GM21381 (cell line): ENCODE measurements at regions not wholly inside any gene's neighbourhood (a gene's known extent, or its start where the extent isn't known, plus 50 kb on each side); places are given as distances from the start of the nearest gene placed in this dataset.

Experiments
- ATAC-seq: cut with Tn5 transposase; IDR thresholded peaks from one replicate; pipeline ENCODE4 v1.9.1; 2021; ENCODE audit warnings: mild to moderate bottlenecking, moderate library complexity; ENCODE audit not compliant: unreplicated experiment

- ATAC-seq = no peak
Observed at GRCh38 chr14:89498878-89499277, 81.8 kb upstream of the FOXN3 start.

GRCh38 chr14:89495718-89496117 is 78.7 kb upstream of the FOXN3 start:
- ATAC-seq = no peak

- ATAC-seq = peak; percentile 92
Observed at GRCh38 chr14:89493877-89494634, 77.0 kb upstream of the FOXN3 start.

- ATAC-seq = no peak
Observed at GRCh38 chr14:89493406-89493805, 76.4 kb upstream of the FOXN3 start.

GRCh38 chr14:89491711-89492381 is 74.8 kb upstream of the FOXN3 start:
- no peak for ATAC-seq

DNA sequence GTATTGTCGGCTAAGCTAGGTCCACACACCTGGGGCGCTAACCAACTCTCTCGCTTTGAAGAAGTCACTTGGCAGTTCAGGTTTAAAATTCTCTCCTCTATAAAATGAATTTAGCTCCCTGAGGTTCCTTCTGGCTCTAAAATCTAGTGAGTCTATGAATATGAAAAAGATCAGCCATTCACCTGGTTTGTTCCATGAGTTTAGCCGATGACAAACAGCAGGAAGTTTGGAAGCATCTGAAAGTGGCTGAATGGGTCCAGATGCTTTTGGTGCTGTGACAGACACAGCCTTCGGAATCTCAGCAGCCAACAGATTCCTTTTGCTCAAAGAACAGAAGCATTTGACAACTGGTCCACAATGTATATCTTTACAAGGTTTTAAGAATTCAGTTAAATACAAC is 73.4 kb upstream of the FOXN3 start:
- no peak for ATAC-seq

DNA sequence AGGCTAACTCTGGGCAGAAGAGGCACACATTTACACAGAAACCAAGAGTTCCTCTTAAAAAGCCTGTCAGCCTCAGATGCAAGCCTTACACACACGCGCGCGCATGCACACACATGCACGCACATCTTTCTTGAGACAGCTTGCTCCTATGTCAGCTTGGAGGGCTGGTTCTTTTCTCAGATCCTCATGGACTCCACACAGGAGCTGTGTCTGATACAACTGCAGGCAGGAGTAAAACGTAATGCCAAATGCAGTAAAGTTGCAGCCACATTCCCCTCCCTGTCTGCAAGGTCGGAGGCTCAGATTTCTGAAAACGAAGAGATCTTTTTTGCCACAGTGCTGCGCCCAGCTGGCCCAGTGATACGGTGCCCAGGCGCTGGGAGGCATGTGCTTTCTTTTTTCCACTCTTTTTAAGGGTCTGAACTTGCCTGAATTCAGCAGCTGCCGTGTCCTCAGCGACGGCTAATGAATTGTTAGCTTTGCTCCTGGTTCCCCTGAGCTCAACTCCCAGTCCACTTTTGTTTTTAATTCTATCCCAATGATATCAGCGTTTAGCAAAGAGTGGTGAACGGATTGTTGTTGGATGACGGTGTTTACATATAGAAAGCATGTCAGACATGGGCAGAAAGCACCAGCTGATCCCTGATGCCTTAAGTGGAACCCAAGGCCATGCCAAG is 72.9 kb upstream of the FOXN3 start:
- no peak for ATAC-seq

DNA sequence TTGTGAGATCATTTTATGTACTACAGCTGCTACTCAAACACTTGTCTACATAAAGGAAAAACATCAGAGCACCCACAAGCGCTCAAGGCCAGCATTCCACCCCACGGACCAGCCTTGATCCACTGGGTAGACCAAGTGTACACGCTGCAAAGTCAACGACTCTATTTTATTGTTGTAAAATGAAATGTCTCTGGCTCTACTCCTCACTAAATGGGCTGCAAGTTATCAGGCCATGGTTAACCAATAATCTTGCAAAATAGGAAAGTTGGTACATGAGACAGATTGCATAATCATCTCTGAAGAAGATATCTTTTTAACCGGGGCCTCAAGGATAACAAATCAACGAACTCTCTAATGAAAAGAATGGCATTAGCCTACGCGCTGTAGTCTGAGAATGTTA is 69.9 kb upstream of the FOXN3 start:
- ATAC-seq = no peak

GRCh38 chr14:89486505-89486904 is 69.5 kb upstream of the FOXN3 start:
- ATAC-seq = no peak

GRCh38 chr14:89485264-89485663 is 68.2 kb upstream of the FOXN3 start:
- no peak for ATAC-seq

DNA sequence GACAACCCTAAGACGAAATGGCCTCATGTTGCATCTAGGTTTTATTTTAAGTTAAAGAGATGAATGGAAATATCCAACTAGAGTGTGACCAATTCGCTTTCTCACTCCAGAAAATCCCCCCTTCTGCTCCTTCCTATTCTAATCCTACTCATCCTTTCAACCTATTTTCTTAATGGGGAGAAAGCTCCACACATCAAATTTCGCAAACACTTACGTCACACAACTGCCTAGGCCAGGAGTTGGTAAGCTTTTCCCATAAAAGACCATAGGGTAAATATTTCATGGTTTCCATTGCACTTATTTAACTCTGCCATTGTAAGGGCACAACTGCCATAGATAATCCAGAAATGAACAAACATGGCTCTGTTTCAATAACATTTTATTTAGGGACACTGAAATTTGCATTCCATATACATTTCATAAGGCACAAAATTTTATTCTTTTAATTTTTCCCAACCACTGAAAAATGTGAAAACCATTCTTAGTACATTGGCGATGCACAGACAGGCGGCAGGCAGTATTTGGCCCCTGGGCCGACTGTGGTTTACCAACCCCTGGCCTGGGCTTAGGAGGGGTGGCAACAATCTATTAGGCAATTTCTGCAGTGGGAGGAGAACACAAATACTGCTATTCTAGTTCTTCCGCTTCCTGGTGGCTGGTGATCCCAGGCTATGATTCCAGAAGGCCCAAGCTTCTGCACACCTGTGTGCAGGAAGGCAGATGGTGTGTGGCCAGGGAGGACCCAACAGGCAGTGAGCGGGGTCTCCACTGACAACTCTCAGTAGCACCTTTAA is 67.2 kb upstream of the FOXN3 start:
- ATAC-seq = no peak

- no peak for ATAC-seq
Observed at GRCh38 chr14:89481196-89481595, 64.2 kb upstream of the FOXN3 start.

- ATAC-seq = no peak
Observed at GRCh38 chr14:89480278-89480677, 63.2 kb upstream of the FOXN3 start.

DNA sequence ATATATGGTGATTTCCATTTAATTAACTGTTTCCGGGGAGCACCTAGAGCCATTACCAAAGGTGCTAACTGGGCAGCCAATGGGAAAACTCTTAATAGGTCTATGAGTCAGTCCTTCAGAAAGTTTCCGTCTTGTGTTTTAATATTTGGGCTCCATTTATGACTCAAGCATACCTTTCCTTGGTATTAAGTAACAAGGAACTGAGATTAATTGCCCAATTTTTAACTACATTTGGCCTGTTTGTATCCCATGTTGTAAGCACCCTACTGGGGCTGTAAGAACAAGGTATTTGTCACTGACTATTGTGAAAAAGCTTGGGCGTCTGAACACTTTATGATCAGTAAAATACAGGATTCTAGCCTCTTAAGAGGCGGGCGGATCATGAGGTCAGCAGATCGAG is 62.8 kb upstream of the FOXN3 start:
- no peak for ATAC-seq

DNA sequence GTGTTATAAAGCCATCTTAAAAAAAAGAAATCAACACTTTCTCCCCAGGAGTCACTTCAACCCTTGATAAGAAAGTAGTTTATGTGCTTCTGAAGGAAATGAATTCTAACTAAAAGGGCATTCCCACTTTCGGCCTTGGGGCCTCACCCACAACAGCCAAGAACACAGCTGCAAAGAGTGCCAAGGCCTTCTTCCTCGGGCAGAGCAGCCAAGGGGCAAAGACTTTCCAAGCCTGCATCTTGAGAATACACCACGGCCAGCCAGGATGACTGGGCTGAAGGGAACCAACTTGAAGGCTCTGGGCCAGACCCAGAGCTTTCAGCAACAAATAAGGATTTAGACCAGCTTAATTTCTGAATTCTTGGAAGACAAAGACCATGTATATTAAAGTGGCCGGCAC is 60.4 kb upstream of the FOXN3 start:
- no peak for ATAC-seq

- ATAC-seq = no peak
Observed at GRCh38 chr14:89476354-89476896, 59.4 kb upstream of the FOXN3 start.

DNA sequence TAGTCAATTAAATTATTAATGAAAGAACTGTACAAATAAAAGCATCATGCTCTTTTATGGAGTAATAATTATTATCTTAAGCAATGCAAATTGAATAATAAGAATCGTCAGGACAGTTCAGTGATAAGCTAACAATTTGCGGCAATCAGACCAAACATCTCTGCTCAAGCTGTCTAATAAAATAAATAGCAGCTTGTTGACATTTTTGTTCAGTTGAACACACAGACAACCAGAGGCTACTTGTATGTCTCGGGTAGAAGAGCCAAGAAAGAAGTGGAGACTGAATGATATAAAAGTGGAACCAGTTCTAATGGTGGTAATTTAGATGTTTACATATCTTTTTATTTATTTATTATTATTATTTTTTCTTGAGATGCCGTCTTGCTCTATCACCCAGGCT is 57.4 kb upstream of the FOXN3 start:
- no peak for ATAC-seq

DNA sequence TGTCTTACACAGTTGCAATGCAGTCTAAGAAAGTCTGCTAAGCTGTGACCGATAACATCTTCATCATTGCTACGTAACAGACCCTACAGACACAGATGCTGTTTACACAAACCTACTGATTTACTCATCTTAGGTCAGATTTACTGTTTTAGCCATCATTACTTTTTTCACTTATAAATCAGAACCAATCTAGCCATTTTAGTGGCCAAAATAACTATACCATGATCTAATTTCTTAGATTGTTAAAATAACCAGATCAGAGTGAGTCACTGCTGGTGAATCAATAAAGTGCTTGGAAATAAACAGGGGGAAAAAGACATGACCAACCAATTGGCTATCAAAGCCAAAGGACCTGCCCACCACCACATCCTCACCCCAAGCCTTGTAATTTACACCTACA is 57.0 kb upstream of the FOXN3 start:
- no peak for ATAC-seq

DNA sequence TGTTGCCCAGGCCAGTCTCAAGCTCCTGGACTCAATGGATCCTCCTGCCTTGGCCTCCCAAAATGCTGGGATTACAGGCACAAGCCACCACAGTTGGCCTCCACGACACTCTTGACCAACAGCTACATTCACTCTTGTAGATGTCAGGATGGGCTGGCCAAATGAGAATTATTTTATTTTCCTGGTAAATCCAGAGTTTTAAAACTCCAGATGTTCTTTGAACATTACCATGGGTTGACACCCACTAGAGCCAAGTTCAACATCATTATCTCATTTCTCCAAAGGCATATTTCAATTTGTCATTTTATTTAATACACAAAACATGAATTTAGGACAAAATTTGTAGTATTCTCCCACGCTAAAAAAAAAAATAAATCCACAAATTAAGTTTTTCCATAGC is 56.5 kb upstream of the FOXN3 start:
- ATAC-seq = no peak

DNA sequence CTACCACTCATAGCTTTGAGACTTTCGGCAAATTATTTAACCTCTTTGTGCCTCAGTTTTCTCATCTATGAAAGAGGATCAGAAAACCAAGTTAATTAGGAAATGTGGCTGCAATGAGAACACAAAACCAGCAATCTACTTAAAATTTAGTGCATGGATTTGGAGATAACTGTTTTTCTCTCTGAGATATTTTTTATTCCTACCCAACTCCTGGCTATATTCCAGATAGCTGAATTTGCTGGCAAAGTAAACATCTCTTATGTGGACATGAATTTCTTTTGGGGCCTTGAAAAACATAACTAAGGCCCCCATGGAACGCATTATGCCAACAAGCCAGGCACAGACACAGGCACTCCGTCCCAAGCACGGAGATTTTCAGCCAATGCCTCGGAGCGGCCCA is 53.4 kb upstream of the FOXN3 start:
- ATAC-seq = no peak
